ENCODE measurements at regions not wholly inside any gene's neighbourhood (a gene's known extent, or its start where the extent isn't known, plus 50 kb on each side); places are given as distances from the start of the nearest gene placed in this dataset.
A peak's percentile ranks its signal among the peaks of the same experiment; 100 is the strongest.

DNA sequence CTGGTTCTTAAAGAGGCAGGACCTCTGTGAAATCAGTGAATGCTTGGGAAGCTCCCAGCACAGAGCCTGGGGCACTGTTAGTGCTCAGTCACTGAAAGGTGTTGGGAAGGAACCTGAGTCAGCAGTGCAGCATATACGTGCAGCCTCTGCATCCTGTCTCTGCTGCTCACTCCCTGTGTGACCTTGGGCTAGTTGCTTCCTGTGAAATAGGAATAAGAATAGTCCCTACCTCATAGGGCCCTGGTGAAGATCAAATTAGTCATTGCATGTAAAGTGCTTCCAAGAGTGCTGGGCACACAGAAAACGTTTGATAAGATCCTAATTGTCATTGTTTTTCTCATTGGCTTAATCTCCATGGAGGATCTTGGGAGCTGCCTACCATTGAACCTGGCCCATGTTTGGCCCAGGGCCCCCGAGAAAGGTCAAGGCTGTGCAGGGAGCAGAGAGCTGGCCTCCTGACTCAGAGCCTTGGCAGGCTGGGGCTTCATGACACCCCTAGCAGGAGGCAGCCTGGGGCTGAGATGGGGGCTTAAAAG is 73.3 kb upstream of the COL13A1 start:
- TF ChIP-seq, protein P1, sequence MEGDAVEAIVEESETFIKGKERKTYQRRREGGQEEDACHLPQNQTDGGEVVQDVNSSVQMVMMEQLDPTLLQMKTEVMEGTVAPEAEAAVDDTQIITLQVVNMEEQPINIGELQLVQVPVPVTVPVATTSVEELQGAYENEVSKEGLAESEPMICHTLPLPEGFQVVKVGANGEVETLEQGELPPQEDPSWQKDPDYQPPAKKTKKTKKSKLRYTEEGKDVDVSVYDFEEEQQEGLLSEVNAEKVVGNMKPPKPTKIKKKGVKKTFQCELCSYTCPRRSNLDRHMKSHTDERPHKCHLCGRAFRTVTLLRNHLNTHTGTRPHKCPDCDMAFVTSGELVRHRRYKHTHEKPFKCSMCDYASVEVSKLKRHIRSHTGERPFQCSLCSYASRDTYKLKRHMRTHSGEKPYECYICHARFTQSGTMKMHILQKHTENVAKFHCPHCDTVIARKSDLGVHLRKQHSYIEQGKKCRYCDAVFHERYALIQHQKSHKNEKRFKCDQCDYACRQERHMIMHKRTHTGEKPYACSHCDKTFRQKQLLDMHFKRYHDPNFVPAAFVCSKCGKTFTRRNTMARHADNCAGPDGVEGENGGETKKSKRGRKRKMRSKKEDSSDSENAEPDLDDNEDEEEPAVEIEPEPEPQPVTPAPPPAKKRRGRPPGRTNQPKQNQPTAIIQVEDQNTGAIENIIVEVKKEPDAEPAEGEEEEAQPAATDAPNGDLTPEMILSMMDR (IDR thresholded peaks at IDR 0.05; ENCODE audit: borderline replicate concordance) = no peak
- Histone ChIP-seq H3K4me1 (peaks cover 59% of the 10 kb centered on the region), H3K27me3 (ENCODE audit: low read depth) (no peaks in the 10 kb centered on the region), H3K36me3 (no peaks in the 10 kb centered on the region), H3K4me3 (no peak overlapping the region), H3K9me3 (replicated peaks) (no peaks in the 10 kb centered on the region), H3K27ac (replicated peaks) (peak overlapping the region; percentile 92)
- DNase-seq = no peak
- intact Hi-C loops (cut with micrococcal nuclease) = no loop called here

DNA sequence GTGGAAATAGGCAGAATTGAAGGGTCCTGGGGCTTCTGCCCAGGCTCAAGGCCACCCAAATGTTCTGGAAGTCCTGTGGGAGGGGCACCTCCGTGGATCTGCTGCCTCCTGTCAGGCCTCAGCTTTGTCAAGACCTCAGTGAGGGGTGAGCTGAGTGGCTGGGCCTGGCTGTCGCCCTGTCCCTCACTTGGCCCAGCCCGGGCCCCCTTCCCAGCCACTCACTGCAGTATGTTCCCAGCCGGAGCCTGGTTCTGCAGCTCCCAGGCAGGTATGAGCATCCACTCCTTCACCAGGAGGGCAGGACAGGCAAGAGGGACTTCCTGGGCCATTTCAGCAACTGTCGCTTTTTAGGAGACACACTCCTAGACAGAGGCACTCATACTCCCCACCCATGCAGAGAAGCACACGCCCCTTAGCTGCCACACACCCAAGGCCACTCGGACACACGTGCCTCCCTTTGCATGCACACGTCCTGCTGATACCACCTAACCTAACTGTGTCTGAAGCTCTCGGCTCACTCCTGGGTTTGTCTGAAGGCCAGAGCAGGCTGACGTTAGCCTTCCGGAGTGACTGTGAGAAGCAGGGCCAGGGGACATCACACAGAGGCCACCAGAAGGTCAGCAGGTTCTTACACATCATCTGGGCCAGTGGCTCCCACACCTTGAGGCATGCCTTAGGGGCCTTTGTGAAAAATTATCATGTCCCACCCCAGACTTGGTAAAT is 72.2 kb upstream of the COL13A1 start:
- TF ChIP-seq, protein P1 (IDR thresholded peaks at IDR 0.05; ENCODE audit: borderline replicate concordance) = no peak
- intact Hi-C loops (cut with micrococcal nuclease) = no loop called here
- no peaks in the 10 kb centered on the region for H3K27me3 ChIP-seq (ENCODE audit: low read depth)
- no peak overlapping the region for H3K4me3 ChIP-seq
- H3K36me3 ChIP-seq = no peaks in the 10 kb centered on the region
- H3K9me3 ChIP-seq (replicated peaks) = no peaks in the 10 kb centered on the region
- DNase-seq = no peak
- peaks cover 70% of the 10 kb centered on the region for H3K4me1 ChIP-seq
- H3K27ac ChIP-seq (replicated peaks) = peak overlapping the region; percentile 92

DNA sequence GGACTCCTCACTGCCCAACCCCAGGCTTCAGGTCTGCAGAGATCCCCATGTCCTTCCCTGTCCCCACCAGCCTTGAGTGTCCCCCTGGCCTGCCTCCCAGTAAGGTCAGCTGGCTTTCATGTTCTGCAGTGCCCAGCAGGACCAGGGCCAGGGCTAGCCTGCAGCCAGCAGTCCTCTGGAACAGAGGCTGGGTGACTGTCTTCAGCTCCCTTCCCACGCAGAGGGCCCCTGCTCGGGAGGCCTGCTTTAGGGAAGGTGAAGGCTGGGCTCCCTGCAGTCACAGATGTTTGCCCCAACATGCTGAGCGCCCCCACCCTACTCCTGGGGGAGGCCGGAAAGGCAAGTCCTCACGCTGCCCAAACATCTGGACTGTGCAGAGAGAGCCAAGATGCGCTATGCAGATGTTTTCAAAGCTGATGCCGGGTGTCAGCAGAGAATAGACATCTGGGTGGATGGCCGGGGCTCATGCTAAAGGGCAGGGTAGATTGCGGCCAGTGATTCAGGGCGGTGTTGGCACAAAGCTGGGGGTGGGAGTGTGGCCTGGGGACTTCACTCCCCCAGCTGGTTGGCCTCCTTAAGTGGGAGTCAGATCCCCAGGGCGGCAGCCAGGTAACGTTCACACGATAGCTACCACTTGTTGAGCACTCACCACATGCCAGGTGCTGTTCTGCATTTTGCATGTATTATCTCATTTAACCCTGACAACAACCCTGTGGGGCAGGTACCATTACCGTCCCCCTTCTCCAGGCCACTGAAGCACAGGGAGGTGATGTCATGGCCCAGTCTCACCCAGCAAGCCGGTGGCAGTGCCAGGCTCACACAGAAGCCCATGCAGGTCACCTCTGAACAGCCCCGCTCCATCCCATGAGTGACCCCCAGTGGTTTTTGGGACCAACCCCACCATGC is 71.2 kb upstream of the COL13A1 start:
- no peaks in the 10 kb centered on the region for H3K36me3 ChIP-seq
- H3K27me3 ChIP-seq (ENCODE audit: low read depth) = no peaks in the 10 kb centered on the region
- intact Hi-C loops (cut with micrococcal nuclease) = no loop called here
- no peaks in the 10 kb centered on the region for H3K9me3 ChIP-seq (replicated peaks)
- TF ChIP-seq, protein P1 (IDR thresholded peaks at IDR 0.05; ENCODE audit: borderline replicate concordance) = no peak
- peak overlapping the region; percentile 92 for H3K27ac ChIP-seq (replicated peaks)
- H3K4me3 ChIP-seq = no peak overlapping the region
- peak; percentile 80 for DNase-seq
- peaks cover 73% of the 10 kb centered on the region for H3K4me1 ChIP-seq

DNA sequence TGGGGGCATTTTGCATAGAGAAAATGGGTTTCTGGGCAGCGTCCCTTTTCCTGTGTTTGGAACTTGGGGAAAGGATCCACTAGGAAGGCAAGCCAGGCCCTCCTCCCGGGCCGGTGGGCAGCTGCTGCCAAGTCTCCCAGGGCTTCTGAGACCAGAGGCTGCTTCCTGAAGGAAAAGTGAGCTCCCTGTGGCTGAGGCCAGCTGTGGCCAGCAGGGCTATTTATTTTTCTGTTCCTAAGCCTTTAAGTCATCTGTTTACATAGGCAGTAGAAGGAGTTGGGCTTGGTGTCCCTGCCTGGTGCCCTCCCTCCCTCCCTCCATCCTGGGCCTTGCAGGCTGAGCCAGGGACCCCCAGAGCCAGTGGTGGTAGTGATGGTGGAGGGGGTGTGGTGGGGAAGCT is 70.5 kb upstream of the COL13A1 start:
- Histone ChIP-seq H3K36me3 (no peaks in the 10 kb centered on the region), H3K9me3 (replicated peaks) (no peaks in the 10 kb centered on the region), H3K4me1 (peaks cover 73% of the 10 kb centered on the region), H3K27me3 (ENCODE audit: low read depth) (no peaks in the 10 kb centered on the region), H3K27ac (replicated peaks) (peak overlapping the region; percentile 92), H3K4me3 (no peak overlapping the region)
- TF ChIP-seq, protein P1 (IDR thresholded peaks at IDR 0.05; ENCODE audit: borderline replicate concordance) = no peak
- intact Hi-C loops (cut with micrococcal nuclease) = no loop called here
- no peak for DNase-seq

DNA sequence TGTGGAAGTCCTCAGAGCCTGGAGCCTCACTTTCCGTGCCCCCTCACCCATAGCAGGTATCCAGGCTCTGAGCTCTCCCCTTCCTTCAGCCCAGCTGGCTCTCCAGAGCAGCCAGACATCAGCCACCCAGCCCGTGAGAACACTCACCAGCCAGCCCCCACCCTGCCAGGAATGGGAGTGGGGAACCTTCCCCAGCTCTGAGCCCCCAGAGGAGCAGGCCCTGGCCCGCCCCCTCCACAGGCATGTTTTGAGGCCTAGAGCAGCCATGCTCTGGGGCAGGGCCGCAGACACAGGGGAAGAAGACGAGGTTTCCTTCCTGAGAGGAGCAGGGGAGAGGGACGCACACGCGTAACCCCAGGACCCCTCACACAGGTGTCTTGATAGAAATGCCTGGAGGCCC is 70.0 kb upstream of the COL13A1 start:
- no peaks in the 10 kb centered on the region for H3K36me3 ChIP-seq
- intact Hi-C loops (cut with micrococcal nuclease) = no loop called here
- no peak for DNase-seq
- H3K27me3 ChIP-seq (ENCODE audit: low read depth) = no peaks in the 10 kb centered on the region
- peak overlapping the region; percentile 92 for H3K27ac ChIP-seq (replicated peaks)
- H3K4me1 ChIP-seq = peaks cover 73% of the 10 kb centered on the region
- TF ChIP-seq, protein P1 (IDR thresholded peaks at IDR 0.05; ENCODE audit: borderline replicate concordance) = no peak
- H3K4me3 ChIP-seq = no peak overlapping the region
- H3K9me3 ChIP-seq (replicated peaks) = no peaks in the 10 kb centered on the region
